ENCODE measurements at regions not wholly inside any gene's neighbourhood (a gene's known extent, or its start where the extent isn't known, plus 50 kb on each side); places are given as distances from the start of the nearest gene placed in this dataset.
"Not testable (repeated sequence)": the region's sequence is repeated elsewhere in the genome, so short reads cannot be mapped to it uniquely, and the experiment has no call there.

DNA sequence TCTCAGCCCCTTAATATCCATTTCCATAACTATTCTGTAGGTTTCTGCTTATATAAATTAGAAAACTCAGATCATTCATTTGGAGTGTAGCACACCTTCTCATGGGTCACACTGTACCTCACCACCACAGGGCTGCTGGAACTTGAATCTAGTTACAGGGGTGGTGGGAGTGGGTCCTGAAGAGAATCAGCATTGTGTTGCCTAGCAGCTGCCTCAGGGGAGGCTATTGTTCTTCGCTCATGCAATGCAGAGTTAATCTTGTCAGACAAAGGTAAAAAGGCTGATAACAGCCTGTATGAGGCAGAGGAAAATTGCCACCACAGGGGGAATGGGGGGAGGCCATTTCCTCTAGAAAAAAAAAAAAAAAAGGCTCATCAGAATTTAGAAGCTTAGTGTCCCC is 496.0 kb upstream of the ADGRB3 start:
- DNase-seq = no peak

DNA sequence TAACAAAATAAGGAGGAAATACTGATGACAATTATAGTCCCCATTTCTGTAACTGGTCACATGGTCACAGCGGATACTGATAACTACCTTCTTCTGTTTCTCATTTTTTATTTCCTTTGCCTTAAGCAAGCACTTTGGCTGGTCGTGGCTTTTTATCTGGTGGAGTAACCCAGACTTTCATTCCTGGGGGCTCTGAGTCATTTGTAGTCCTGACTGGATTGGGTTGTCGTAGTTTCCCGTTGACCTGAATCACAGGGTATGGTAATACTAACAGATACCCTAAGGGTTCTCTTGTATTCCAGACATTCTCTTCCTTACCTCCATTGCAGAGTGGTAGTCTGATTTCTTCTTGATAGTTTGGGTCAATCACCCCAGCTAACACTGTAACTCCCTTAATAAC is 500.3 kb upstream of the ADGRB3 start:
- peak; percentile 29 for DNase-seq

- DNase-seq = peak; percentile 33
Observed at GRCh38 chr6:68128211-68128610, 506.9 kb upstream of the ADGRB3 start.

DNA sequence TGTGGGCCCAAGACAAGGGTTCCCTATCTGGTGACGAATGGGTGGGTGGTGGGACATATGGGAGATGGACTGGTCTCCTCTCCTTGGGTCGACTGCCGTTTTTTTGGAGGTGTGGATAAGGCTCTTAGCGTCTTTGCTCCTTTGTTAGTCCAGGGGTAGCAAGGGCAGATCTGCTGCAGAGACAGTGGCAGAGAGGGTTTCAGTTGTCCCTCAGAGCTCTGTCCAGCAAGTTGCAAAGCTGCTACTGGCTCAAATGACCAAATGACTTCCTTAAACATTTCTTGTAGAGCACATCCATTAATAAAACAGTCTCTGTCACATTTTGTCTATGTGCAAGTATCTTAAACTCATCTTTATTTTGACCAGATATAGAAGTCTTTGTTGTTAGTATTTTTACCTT is 508.0 kb upstream of the ADGRB3 start:
- DNase-seq = no peak

DNA sequence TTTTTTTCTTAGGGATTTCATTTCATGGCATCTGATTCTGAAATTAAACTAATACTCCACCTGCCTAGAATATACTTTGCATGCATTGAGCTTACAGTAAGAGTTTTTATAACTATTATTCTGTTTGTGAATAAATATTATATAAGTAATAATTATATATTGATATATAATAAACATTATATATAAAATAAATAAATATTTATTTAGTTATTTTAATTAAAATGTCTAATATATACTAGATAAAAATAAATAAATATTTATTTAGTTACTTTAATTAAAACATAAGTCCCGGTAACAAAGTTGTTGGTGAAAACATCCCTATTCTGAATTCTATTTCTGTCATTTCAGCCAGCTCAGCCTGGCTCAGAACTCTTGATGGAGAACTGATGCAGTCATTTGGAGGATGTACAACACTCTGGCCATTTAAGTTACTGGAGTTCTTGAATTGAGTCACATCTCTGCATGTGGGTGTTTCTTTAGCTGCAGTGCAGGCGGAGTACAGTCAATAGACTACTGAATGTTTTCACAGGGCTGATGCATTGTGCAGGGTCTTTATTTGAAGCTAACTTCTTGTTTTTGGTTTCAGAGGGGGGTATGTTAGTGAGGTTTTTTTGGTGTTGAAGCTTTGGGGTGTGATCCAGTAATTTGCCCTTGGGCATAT is 508.9 kb upstream of the ADGRB3 start:
- peak; percentile 34 for DNase-seq

DNA sequence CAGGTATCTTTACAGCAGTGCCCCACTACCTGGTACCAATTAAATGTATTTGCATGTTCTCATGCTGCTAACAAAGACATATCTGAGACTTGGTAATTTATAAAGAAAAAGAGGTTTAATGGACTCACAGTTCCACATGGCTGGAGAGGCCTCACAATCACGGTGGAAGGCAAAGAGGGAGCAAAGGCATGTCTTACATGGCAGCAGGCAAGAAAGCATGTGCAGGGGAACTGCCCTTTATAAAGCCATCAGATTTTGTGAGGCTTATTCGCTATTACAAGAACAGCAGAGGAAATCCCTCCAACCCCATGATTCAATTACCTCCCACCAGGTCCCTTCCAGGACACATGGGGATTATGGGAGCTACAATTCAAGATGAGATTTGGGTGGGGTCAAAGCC is 512.1 kb upstream of the ADGRB3 start:
- DNase-seq = not testable (repeated sequence)

DNA sequence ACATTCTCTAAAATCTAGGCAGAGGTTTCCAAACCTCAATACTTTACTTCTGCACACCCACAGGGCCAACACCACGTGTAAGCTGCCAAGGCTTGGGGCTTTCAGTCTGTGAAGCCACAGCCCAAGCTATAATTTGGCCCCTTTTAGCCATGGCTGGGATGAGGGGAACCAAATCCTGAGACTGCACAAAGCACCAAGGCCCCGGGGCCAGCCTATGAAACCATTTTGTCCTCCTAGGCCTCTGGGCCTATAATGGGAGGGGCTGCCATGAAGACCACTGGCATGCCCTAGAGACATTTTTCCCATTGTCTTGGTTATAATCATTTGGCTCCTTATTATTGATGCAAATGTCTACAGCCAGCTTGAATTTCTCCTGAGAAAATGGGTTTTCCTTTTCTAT is 513.0 kb upstream of the ADGRB3 start:
- no peak for DNase-seq

- DNase-seq = not testable (repeated sequence)
Observed at GRCh38 chr6:68120954-68121353, 514.1 kb upstream of the ADGRB3 start.

DNA sequence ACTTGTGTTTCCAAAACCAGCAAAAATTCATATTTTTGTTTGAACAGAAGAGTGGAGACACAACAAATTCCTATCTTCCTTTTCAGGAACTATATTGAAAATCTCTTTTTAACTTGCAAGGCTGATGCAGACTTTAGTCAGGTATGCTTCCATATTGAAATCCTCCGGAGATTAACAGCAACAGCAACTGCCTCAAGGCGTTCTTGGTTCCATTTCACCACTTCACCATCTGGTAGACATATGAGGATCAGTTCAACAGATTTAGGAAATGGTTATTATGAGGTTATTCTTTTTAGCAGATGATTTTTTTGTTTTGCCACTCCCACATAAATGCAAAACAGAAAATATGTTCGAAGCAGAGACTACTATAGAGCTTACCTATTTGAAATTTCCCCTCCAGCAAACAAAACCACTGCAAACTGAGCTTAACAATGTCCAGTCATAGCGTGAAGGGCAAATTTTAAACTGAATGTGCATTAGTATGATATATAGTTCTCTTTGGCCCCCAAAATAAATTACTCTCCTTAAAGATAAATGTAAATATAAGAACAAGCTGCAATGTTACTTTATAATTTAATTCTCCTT is 520.5 kb upstream of the ADGRB3 start:
- no peak for DNase-seq

DNA sequence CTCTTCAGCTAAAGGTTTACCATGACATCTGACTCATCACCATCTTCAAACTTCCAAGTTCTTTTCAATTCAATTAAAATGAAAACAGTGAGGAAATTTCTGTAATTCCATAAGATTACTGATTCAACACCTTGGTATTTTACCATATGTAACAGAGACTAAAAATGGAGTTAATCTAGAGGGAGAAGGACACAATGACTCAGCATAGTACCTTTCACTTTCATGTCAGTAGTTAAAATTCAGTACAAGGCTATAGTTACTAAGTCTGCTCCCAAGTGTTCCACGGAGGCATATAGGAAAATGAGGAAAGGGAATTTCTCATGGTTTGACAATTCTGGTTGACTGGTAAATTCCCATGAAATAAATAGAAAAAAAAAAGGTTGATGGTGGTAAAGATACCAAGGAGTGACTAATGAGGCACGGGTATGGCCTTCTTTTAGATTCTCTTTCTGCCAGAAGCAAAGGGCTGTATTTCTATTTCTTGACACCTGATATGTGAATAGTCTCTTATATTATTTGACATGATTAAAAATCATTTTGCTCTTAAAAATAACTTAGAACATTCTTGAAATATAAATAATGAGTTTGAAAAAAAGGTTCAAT is 526.7 kb upstream of the ADGRB3 start:
- no peak for DNase-seq

DNA sequence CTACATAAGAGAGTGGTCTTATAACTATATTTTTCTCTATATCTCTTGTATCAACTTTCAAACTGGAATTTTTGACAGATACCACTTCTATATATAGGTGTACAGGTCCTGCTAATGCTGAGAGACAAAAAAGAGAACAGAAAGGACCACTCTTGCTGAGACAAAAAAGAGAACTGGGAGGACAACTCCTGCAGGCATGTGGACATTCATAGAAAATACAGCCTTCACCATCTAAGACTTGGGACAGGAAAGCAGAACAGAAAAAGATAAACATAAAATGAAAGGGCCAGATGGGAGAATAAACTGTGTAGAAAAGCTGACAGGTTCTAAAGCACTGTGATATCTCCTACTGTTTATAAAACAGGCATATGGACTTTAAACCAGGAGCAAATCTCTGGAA is 541.0 kb upstream of the ADGRB3 start:
- peak; percentile 80 for DNase-seq

DNA sequence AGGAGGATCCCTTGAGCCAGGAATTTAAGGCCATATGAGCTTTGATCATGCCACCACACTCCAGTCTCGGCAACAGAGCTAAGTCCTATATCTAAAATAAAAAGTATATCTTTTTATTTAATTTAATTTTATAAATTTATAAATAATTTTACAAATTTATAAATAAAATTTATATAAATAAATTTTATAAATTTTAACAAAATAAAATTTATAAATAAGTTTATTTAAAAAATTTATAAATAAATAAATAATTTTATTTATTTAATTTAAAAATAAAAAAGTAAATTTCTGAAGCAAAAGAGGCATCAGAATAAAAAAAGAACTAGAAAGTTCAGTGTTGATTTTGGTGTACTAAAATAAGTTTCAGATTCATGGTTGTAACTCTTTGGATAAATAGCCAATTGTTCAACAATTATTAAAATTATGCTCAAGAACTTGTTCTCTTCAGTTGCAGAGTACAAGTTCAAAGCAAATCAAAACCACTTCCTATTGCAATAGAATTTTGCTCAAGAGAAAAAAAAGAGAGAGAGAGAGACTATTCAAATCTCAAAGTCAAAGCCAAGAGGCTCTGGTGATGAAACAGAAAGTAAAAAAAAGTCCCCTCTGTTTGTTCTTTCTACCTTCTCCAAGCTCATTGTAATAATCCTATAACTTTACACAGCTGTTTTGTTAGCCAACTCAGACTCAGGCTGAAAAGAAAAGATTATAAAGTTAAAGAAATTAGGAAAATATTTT is 547.5 kb upstream of the ADGRB3 start:
- DNase-seq = peak; percentile 83

DNA sequence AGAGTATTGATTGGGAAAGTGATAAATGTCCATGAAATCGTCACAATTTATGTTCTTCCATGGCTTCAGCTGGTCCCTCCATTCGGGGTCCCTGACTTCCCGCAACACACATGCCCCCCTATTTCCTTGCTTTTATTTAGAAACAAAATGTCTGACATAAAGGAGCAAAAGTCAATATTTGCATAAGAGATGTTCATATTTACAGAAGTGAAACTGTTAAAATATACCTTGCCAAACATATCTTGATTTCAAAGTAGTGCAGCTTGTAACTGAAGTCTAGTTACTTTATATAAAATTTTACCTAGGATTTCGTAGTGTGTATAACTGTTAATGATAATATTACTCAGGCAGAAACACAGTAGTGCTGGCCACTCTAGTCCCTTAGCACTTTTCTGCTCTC is 548.9 kb upstream of the ADGRB3 start:
- DNase-seq = peak; percentile 18

GRCh38 chr6:68085599-68085998 is 549.5 kb upstream of the ADGRB3 start:
- DNase-seq = not testable (repeated sequence)

- DNase-seq = peak; percentile 13
Observed at GRCh38 chr6:68082086-68082485, 553.0 kb upstream of the ADGRB3 start.

GRCh38 chr6:68080074-68080473 is 555.0 kb upstream of the ADGRB3 start:
- DNase-seq = no peak

DNA sequence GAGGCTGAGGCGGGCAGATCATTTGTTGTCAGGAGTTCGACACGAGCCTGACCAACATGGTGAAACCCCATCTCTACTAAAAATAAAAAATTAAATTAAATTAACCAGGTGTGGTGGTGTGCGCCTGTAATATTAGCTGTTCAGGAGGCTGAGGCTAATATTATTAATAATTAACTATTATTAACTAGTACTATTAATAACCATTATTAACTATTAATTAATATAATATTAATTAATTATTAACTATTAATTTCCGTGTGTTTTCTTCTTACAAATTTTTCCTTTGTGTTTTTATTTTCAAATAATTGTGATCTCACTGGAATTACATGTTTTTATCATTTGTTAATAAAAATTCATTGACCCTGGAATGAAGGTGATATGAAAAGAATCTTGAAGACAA is 557.4 kb upstream of the ADGRB3 start:
- no peak for DNase-seq

- no peak for DNase-seq
Observed at GRCh38 chr6:68071740-68072139, 563.3 kb upstream of the ADGRB3 start.

DNA sequence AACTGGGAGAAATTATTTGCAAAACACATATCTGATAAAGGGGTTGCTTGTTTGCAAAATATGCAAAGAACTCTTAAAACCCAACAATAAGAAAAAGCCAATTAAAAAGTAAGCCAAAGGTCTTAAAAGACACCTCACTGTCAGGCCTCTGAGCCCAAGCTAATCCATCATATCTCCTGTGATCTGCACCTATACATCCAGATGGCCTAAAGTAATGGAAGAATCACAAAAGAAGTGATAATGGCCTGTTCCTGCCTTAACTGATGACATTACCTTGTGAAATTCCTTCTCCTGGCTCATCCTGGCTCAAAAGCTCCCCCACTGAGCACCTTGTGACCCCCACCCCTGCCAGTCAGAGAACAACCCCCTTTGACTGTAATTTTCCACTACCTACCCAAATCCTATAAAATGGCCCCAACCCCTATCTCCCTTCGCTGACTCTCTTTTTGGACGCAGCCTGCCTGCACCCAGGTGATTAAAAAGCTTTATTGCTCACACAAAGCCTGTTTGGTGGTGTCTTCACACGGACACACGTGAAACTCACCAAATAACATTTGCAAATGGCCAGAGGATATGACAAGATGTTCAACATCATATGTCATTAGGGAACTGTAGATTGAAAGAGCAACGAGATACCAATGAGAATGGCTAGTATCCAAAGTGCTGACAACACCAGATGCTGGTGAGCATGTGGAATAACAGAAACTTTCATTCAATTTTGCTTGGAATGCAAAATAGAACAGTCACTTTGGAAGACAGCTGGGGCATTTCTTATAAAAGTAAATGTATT is 565.0 kb upstream of the ADGRB3 start:
- no peak for DNase-seq

DNA sequence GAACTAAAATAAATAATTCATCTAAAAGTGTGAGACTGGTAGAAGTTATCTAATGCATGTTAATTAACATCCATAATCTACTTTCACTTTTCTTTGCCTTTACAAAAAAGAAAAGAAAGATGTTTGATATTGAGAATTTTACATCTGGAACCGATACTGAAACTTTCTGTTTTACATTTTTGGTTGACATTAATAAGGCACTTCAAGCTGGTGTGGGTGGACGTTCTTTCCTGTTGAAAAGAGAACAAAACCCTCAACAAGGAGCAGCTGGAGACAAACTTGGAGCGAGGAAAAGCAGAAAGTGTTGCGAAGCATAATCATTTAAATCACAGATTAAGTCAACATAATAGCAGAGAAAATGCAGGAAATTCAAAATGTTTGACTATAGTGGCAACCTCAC is 575.2 kb upstream of the ADGRB3 start:
- DNase-seq = no peak

GRCh38 chr6:68059261-68059660 is 575.8 kb upstream of the ADGRB3 start:
- DNase-seq = no peak

- DNase-seq = not testable (repeated sequence)
Observed at GRCh38 chr6:68056596-68056995, 578.5 kb upstream of the ADGRB3 start.

- DNase-seq = no peak
Observed at GRCh38 chr6:68054756-68055155, 580.3 kb upstream of the ADGRB3 start.

Data from MV-4-11 (cell line).